ENCODE measurements at regions not wholly inside any gene's neighbourhood (a gene's known extent, or its start where the extent isn't known, plus 50 kb on each side); places are given as distances from the start of the nearest gene placed in this dataset.

- Histone ChIP-seq H3K4me3 (ENCODE audit: low read depth in 2 of 2, low read length in 1 of 2) (no peak overlapping the region), H3K9me2 (no peaks in the 10 kb centered on the region), H3K27me3 (ENCODE audit: insufficient read depth) (no peaks in the 10 kb centered on the region), H3K36me3 (replicated peaks in 1 of 2; ENCODE audit: control insufficient read depth in 1 of 2, insufficient read depth in 2 of 2, low read length in 1 of 2) (no peaks in the 10 kb centered on the region), H3F3A (replicated peaks; ENCODE audit: insufficient read depth) (peaks cover 58% of the 10 kb centered on the region), H3K4me1 (ENCODE audit: control insufficient read depth in 1 of 2, insufficient read depth in 2 of 2, low read depth in 1 of 2, low read length in 1 of 2) (peaks cover 3 to 26% of the 10 kb centered on the region in 2 experiments), H4K20me1 (ENCODE audit: insufficient read depth) (no peaks in the 10 kb centered on the region), H3K27ac (ENCODE audit: low read depth in 2 of 2, low read length in 1 of 2) (peak overlapping the region; percentile 9 to 89; a peak in 1 of 4 replicates), H3K79me2 (ENCODE audit: insufficient read depth) (no peaks in the 10 kb centered on the region), H3K9me3 (no peaks in the 10 kb centered on the region), H2AFZ (ENCODE audit: low read depth) (peak overlapping the region; percentile 36; the same call in 1 of the 2 replicates), H3K4me2 (no peak overlapping the region), H3K9ac (no peak overlapping the region)
- ChIA-PET CTCF (no interaction called here), POLR2A (interaction anchor here (0.6 kb wide), 1 partner anchor 25 kb away, joined by 3 read pairs; no protein-coding TSS in a partner anchor)
- no peak for DNase-seq
- TF ChIP-seq RCOR1 (IDR thresholded peaks at IDR 0.05; ENCODE audit: low read length), result no peak
- TF ChIP-seq TAF1 (IDR thresholded peaks at IDR 0.05; ENCODE audit: borderline replicate concordance, low read depth, low read length), result no peak
- TF ChIP-seq TCF12 (IDR thresholded peaks at IDR 0.05), result 0 out of 2 replicates have a peak, but pooled peaks have one; percentile 10
- TF ChIP-seq YY1 (IDR thresholded peaks at IDR 0.05; ENCODE audit: low read depth), result no peak
- TF ChIP-seq RXRA (IDR thresholded peaks at IDR 0.05; ENCODE audit: borderline replicate concordance, low read depth), result no peak
- 32% methylated on average over 2 of the region's 2 CpGs for WGBS (ENCODE audit: low lambda C conversion rate)
These were observed 145.3 kb downstream of the TNFSF18 start for GRCh38 chr1:172905452-172905851.

GRCh38 chr1:172906778-172907592 is 143.8 kb downstream of the TNFSF18 start:
- 56% methylated on average over 4 of the region's 4 CpGs for WGBS (ENCODE audit: low lambda C conversion rate)
- peak overlapping the region; percentile 21; the same call in 1 of the 2 replicates for H3K9ac ChIP-seq
- no peak for DNase-seq

More at GRCh38 chr1:172906778-172907592, 143.8 kb downstream of the TNFSF18 start:
- Histone ChIP-seq H3K27me3 (ENCODE audit: insufficient read depth) (no peaks in the 10 kb centered on the region), H3F3A (replicated peaks; ENCODE audit: insufficient read depth) (peaks cover 61% of the 10 kb centered on the region), H3K9me2 (no peaks in the 10 kb centered on the region), H3K27ac (ENCODE audit: low read depth in 2 of 2, low read length in 1 of 2) (peak overlapping the region; percentile 72 to 89), H3K36me3 (replicated peaks in 1 of 2; ENCODE audit: control insufficient read depth in 1 of 2, insufficient read depth in 2 of 2, low read length in 1 of 2) (no peaks in the 10 kb centered on the region), H3K79me2 (ENCODE audit: insufficient read depth) (no peaks in the 10 kb centered on the region), H3K4me3 (ENCODE audit: low read depth in 2 of 2, low read length in 1 of 2) (no peak overlapping the region), H2AFZ (ENCODE audit: low read depth) (peak overlapping the region; percentile 81), H3K9me3 (no peaks in the 10 kb centered on the region), H4K20me1 (ENCODE audit: insufficient read depth) (no peaks in the 10 kb centered on the region), H3K4me2 (no peak overlapping the region), H3K4me1 (ENCODE audit: control insufficient read depth in 1 of 2, insufficient read depth in 2 of 2, low read depth in 1 of 2, low read length in 1 of 2) (peaks cover 3 to 28% of the 10 kb centered on the region in 2 experiments)
- CTCF ChIA-PET, result no interaction called here
- POLR2A ChIA-PET, result no interaction called here
- TF ChIP-seq CHD2 (IDR thresholded peaks at IDR 0.05; ENCODE audit: low read length, partially characterized antibody) (no peak), ZBTB33 (IDR thresholded peaks at IDR 0.05; ENCODE audit: borderline replicate concordance, low read depth) (no peak), EP300 (IDR thresholded peaks at IDR 0.05; ENCODE audit: borderline replicate concordance in 1 of 2, low read depth in 1 of 2, low read length in 1 of 2) (0 out of 4 replicates have a peak, but pooled peaks of 1 of the 2 experiments have one; percentile 14), USF2 (IDR thresholded peaks at IDR 0.05; ENCODE audit: borderline replicate concordance, low read depth, low read length) (no peak), JUND (IDR thresholded peaks at IDR 0.05) (0 out of 2 replicates have a peak, but pooled peaks have one; percentile 28), YY1 (IDR thresholded peaks at IDR 0.05; ENCODE audit: low read depth) (peak; percentile 89), RAD21 (IDR thresholded peaks at IDR 0.05; ENCODE audit: low read length) (no peak), FOSL2 (IDR thresholded peaks at IDR 0.05; ENCODE audit: borderline replicate concordance, low read depth) (peak; percentile 50; the same call in 1 of the 2 replicates), REST (IDR thresholded peaks at IDR 0.05; ENCODE audit: low read depth, low read length) (no peak)

Data from SK-N-SH (cell line).